HuH-7.5 (cell line): ENCODE measurements at regions not wholly inside any gene's neighbourhood (a gene's known extent, or its start where the extent isn't known, plus 50 kb on each side); places are given as distances from the start of the nearest gene placed in this dataset.

Experiments used
- DNase-seq: peaks from one replicate; pipeline ENCODE4 v3.0.0; 2011; ENCODE audit warnings: low spot score

DNA sequence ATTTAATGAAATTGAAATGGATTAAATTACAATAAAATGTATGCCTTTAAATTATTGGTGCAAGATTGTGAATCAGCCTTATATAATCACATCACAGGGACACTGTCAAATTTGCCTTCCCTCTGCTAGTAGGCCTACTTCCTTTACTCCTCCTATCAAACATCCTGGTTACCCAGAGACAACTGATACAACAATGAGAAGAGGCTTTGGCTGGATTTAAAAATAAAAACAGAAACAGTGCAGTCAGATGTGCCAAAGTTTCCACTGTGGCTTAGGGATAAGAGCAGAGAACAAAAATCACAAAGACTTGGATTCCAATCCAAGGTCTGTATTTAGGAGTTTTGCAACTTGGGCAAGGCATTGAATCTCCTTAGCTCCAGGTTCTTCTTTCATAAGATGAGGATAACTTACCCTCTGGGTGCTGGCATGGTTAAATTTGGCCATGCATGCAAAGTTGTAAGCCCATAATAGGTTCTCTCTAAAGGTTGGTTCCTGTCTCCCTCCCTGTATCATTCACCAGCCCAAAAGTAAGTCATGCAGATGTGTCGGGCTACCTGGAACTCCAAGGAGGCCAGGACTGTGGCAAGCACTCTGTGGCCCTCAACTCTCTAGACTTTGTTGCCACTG is 99.3 kb upstream of the LRATD1 start:
- DNase-seq, result no peak

DNA sequence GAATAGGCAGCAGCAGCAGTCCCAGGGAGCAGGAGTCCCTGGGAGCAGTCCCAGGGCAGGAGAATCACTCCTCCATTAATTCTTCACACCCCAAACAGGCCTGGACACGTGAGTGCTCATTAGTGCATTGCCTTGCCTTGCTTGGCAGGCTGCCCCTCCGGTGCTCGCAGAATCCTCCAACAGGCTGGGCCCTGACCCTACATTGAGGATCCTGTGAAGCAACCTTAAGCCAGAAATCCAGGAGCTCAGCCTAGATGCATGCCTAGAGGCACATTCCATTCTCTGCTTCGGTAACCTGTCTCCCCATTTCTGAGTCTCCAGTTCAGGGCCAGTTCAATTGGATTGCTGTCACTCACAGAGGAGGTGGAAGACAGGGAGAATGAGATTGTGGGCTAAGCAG is 97.4 kb upstream of the LRATD1 start:
- no peak for DNase-seq

GRCh38 chr2:14536976-14537375 is 95.5 kb upstream of the LRATD1 start:
- DNase-seq, result no peak

GRCh38 chr2:14540015-14540414 is 92.5 kb upstream of the LRATD1 start:
- DNase-seq, result no peak

DNA sequence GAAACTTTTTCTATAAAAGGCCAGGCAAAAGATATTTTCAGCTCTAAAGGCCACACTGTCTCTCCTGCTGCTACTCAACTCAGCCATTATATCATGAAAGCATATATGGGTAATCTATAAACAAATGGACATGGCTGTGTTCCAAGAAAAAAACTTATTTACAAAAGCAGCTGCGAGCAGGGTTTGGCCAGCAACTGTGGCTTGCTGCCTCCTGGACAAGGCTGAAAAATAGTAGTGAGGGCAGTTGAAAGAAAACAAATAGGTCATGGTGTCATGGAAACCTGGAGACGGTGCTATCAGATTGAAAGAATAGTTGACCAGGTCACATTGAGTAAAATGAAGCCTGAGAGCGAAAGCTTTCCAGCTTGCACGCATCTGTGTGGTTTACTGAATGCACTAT is 89.2 kb upstream of the LRATD1 start:
- DNase-seq, result no peak

DNA sequence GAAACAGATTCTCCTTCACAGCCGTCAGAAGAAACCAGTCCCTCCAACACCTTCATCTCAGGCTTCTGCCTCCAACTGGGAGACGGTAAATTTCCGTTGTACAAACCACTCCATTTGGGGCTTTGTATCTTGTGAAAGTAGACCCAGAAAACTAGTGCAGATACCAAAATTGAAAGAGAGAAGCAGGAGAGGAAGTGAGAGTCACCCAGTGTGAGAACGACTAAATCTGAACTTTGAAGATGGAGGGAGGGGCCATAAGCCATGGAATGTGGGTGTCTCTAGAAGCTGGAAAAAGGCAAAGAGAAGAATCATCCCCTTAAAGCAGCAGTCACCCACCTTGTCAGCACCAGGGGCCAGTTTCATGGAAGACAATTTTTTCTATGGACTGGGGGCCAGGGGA is 88.3 kb upstream of the LRATD1 start:
- no peak for DNase-seq

- DNase-seq, result no peak
These were observed 84.7 kb upstream of the LRATD1 start for GRCh38 chr2:14547830-14548229.

GRCh38 chr2:14550658-14551057 is 81.9 kb upstream of the LRATD1 start:
- DNase-seq, result no peak

DNA sequence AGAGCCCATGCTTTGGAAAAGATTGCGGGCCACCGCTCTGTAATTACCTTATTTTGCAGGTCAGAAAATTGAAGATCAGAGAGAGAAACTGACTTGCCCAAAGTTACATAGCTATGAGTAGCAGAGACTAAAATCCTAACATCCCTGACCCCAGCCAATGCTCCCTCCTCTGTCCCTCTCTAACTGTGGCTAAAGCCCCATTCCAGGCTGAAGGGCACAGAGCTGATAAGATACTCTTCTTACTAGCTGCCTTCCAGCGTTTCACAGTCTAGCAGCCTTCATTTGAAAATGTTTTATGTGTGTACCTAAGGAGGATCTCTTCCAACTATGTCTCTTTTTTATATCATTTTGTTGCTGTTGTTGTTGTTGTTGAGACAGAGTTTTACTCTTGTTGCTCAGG is 81.4 kb upstream of the LRATD1 start:
- DNase-seq, result no peak

DNA sequence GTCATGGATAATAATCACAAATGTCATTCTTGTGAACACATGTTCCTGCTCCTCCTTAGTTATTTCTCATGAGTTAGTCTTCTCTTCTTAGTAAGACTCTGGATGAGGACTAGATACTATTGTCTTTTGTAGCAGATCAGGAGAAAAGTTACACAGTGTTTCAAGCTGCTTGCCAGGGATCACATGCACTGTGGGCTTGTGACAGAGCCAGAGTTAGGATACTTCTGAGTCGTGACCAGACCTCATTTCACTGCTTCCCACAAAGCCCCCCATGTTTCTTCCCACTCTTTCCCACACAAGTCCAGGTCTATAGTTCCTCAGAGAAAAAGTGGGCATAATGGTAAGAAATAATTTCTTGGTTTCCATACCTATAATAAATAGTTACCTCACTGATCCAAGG is 80.2 kb upstream of the LRATD1 start:
- no peak for DNase-seq

DNA sequence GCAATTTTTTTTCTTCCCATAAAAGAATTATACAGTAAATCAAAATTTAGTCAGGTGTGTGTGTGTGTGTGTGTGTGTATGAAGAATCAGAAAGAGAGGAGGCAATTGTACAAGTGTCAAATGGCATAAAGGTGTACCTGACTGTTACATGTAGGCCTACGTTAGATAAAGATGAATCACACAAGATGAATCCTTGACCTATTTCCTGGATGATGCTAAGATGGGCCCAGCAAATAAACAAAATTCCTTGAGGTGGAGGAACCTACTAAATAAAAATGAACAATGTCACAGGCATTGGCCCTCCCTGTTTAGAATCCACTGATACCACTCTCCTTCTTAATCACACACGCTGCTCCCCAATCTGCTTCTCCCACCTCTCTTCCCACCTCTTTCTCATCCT is 79.7 kb upstream of the LRATD1 start:
- DNase-seq, result no peak

- no peak for DNase-seq
These were observed 77.5 kb upstream of the LRATD1 start for GRCh38 chr2:14554849-14555545.

GRCh38 chr2:14557111-14557510 is 75.4 kb upstream of the LRATD1 start:
- DNase-seq, result no peak

DNA sequence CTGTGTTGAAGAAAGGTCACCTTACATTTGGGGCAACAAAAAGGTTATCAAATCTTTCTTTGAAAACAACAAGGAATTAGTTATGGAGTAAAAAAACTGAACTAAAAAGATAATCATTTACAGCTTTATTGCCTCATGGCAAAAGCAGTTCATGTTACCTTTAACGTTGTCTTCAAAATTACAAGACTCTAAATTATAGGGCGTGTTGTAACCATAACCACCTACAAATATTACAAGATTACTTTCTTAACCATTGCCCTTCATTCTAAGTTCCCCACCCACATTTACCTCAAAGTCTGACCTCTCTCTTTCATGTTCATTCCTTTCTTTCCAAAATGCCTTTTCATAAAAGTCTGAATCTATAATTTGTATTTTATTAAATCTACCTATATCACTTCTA is 74.6 kb upstream of the LRATD1 start:
- DNase-seq, result no peak

GRCh38 chr2:14558335-14558919 is 74.1 kb upstream of the LRATD1 start:
- no peak for DNase-seq

DNA sequence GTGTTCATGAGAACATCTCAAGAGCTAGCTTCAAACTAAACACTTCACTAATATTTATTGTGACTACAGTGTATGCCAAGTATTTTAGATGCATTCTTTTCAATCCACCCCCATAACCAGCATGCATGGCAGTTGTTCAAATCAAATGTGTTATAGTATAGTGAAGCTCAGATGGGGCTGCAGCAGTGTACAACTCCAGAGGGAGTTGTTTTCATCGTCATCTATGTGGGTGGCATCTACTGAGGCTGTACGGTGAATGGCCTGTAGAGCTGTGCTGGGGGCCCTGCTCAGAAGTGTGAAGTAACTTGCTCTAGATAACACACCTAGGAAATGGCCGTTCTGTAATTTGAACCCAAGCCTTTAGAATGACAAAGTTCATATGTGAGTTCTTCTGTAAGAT is 71.8 kb upstream of the LRATD1 start:
- DNase-seq, result no peak

DNA sequence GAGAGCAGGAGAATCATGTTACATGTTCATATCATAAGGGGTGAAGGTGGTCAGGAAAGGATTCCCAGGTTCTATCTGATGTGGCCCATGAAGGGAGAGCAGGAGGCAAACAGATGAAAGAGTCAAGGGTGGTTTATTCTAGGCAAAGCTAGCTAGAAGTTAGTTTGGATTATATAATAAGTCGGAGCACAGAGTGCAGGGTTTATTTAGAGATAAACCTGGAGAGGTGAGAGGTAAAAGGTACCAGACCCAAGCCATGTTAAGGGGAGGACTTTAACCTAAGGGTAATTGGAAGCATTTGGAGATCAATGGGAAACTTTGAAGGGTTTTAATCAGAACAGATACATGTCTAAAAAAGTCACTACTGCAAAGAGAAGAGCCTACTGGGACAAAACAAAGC is 69.2 kb upstream of the LRATD1 start:
- DNase-seq, result no peak

- DNase-seq, result no peak
These were observed 66.9 kb upstream of the LRATD1 start for GRCh38 chr2:14565666-14566065.

GRCh38 chr2:14567561-14567960 is 65.0 kb upstream of the LRATD1 start:
- no peak for DNase-seq

- no peak for DNase-seq
These were observed 63.2 kb upstream of the LRATD1 start for GRCh38 chr2:14569294-14569693.

- no peak for DNase-seq
These were observed 59.9 kb upstream of the LRATD1 start for GRCh38 chr2:14572633-14573032.

DNA sequence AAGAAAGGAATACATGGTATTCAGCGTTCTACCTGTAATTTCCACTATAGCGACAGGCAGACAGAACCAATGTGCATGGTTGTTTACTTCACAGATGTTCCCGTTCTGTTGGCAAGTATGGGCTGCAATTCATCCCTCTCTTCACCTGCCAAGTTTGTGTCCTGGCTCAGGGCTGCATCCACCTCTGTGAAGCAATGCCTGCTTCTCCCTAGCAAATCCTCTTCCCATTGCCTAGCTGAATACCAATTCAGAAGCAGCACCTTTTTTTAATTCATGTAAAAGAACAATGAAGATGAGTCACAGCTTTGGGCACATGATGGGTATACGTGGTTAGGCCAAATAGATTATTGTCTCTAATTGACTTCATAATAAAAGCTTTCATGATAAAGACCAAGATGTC is 54.7 kb upstream of the LRATD1 start:
- no peak for DNase-seq
